HPDE6-E6E7 (cell line): ENCODE measurements at regions not wholly inside any gene's neighbourhood (a gene's known extent, or its start where the extent isn't known, plus 50 kb on each side); places are given as distances from the start of the nearest gene placed in this dataset.

Experiments
- DNase-seq: peaks from one replicate; pipeline ENCODE4 v3.0.0; 2011; ENCODE audit warnings: missing footprints; ENCODE audit errors: extremely low spot score

GRCh38 chr5:97842687-97843086, 659.6 kb upstream of the RIOK2 start:
- no peak for DNase-seq

GRCh38 chr5:97844797-97845196, 661.8 kb upstream of the RIOK2 start:
- no peak for DNase-seq

GRCh38 chr5:97846643-97847042, 663.6 kb upstream of the RIOK2 start:
- DNase-seq = no peak

GRCh38 chr5:97847920-97848631, 665.0 kb upstream of the RIOK2 start:
- DNase-seq = no peak

GRCh38 chr5:97851036-97851435, 668.0 kb upstream of the RIOK2 start:
- DNase-seq = no peak

GRCh38 chr5:97854871-97855762, 672.1 kb upstream of the RIOK2 start:
- no peak for DNase-seq

GRCh38 chr5:97874491-97874890, 691.4 kb upstream of the RIOK2 start:
- no peak for DNase-seq

- no peak for DNase-seq
These were observed 693.2 kb upstream of the RIOK2 start for GRCh38 chr5:97876272-97876671.

GRCh38 chr5:97877588-97877987, 694.5 kb upstream of the RIOK2 start:
- DNase-seq = no peak

- DNase-seq = no peak
These were observed 705.4 kb upstream of the RIOK2 start for GRCh38 chr5:97888439-97888838.

GRCh38 chr5:97891971-97892370, 708.9 kb upstream of the RIOK2 start:
- DNase-seq = no peak

GRCh38 chr5:97903742-97904141, 720.7 kb upstream of the RIOK2 start:
- no peak for DNase-seq

- DNase-seq = no peak
These were observed 723.1 kb upstream of the RIOK2 start for GRCh38 chr5:97906135-97906534.

GRCh38 chr5:97907646-97908400, 724.8 kb upstream of the RIOK2 start:
- no peak for DNase-seq

- no peak for DNase-seq
These were observed 726.5 kb upstream of the RIOK2 start for GRCh38 chr5:97909541-97909940.

GRCh38 chr5:97914483-97914882, 731.4 kb upstream of the RIOK2 start:
- no peak for DNase-seq

GRCh38 chr5:97915106-97915505, 732.1 kb upstream of the RIOK2 start:
- no peak for DNase-seq

- no peak for DNase-seq
These were observed 735.0 kb upstream of the RIOK2 start for GRCh38 chr5:97918057-97918456.

- no peak for DNase-seq
These were observed 735.6 kb upstream of the RIOK2 start for GRCh38 chr5:97918620-97919019.

GRCh38 chr5:97919719-97920118, 736.7 kb upstream of the RIOK2 start:
- DNase-seq = no peak

GRCh38 chr5:97922776-97923175, 739.7 kb upstream of the RIOK2 start:
- DNase-seq = no peak

- no peak for DNase-seq
These were observed 740.4 kb upstream of the RIOK2 start for GRCh38 chr5:97923496-97923895.
